ENCODE measurements at regions not wholly inside any gene's neighbourhood (a gene's known extent, or its start where the extent isn't known, plus 50 kb on each side); places are given as distances from the start of the nearest gene placed in this dataset.

DNA sequence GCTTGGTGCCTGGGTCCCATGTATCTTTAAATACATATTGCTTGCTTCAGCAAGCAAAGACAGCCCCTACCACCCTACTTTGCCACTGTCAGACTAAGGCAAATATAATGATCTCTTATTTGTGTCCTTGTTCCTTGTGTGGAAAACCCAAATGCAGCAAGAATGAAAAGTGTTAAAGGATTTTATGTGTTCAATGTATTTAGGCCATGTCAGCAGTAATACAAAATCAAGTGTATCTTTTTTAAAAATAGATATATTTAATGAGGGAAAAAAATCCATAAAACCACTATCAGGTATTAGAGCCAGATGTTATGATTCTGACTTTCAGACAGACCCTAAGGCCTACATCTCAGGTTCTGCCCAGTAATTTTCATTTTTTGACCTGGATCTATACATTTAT, 374.5 kb downstream of the SEC14L1 start:
- TF ChIP-seq, protein P1, sequence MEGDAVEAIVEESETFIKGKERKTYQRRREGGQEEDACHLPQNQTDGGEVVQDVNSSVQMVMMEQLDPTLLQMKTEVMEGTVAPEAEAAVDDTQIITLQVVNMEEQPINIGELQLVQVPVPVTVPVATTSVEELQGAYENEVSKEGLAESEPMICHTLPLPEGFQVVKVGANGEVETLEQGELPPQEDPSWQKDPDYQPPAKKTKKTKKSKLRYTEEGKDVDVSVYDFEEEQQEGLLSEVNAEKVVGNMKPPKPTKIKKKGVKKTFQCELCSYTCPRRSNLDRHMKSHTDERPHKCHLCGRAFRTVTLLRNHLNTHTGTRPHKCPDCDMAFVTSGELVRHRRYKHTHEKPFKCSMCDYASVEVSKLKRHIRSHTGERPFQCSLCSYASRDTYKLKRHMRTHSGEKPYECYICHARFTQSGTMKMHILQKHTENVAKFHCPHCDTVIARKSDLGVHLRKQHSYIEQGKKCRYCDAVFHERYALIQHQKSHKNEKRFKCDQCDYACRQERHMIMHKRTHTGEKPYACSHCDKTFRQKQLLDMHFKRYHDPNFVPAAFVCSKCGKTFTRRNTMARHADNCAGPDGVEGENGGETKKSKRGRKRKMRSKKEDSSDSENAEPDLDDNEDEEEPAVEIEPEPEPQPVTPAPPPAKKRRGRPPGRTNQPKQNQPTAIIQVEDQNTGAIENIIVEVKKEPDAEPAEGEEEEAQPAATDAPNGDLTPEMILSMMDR (IDR thresholded peaks at IDR 0.05; ENCODE audit: low read depth, low read length): no peak
- no peak for TF ChIP-seq EZH2phosphoT487 (IDR thresholded peaks at IDR 0.05; ENCODE audit: low read depth)

All from OCI-LY3 (cell line).